SJCRH30 (cell line): ENCODE measurements at regions not wholly inside any gene's neighbourhood (a gene's known extent, or its start where the extent isn't known, plus 50 kb on each side); places are given as distances from the start of the nearest gene placed in this dataset.
"Not testable (repeated sequence)": the region's sequence is repeated elsewhere in the genome, so short reads cannot be mapped to it uniquely, and the experiment has no call there.

ENCODE experiments used
- DNase-seq, 2 experiments: peaks; one replicate each; pipeline ENCODE4 v3.0.0-alpha.2; 2015 to 2020
- H3K27ac ChIP-seq: fragments of 250-450 bp; sonication (Bioruptor Pico); 2 replicates; pipeline ENCODE4 v1.5.1; 2020; ENCODE audit warnings: mild to moderate bottlenecking, moderate library complexity
- H3K27me3 ChIP-seq: fragments of 250-450 bp; sonication (Bioruptor Pico); 2 replicates; pipeline ENCODE4 v1.5.1; 2020; ENCODE audit warnings: mild to moderate bottlenecking, moderate library complexity
- H3K36me3 ChIP-seq: fragments of 250-450 bp; sonication (Bioruptor Pico); 2 replicates; pipeline ENCODE4 v1.5.1; 2020; ENCODE audit warnings: mild to moderate bottlenecking, moderate library complexity
- H3K4me1 ChIP-seq: fragments of 250-450 bp; sonication (Bioruptor Pico); 2 replicates; pipeline ENCODE4 v1.5.1; 2020; ENCODE audit warnings: mild to moderate bottlenecking, moderate library complexity
- H3K4me3 ChIP-seq: fragments of 250-450 bp; sonication (Bioruptor Pico); 2 replicates; pipeline ENCODE4 v1.5.1; 2020; ENCODE audit warnings: mild to moderate bottlenecking, moderate library complexity
- H3K9me3 ChIP-seq: fragments of 250-450 bp; sonication (Bioruptor Pico); replicated peaks from 2 replicates; pipeline ENCODE4 v1.5.1; 2020; ENCODE audit warnings: mild to moderate bottlenecking, moderate library complexity

GRCh38 chr6:126701676-126702560 lies 362.0 kb downstream of the CENPW start:
- no peaks in the 10 kb centered on the region; the same call in 1 of the 2 replicates for H3K36me3 ChIP-seq
- H3K4me3 ChIP-seq = no peak overlapping the region
- no peak for DNase-seq
- H3K27ac ChIP-seq = no peak overlapping the region
- H3K27me3 ChIP-seq = 0 out of 2 replicates have a peak, but pooled peaks cover 3% of the 10 kb centered on the region
- no peaks in the 10 kb centered on the region for H3K9me3 ChIP-seq
- H3K4me1 ChIP-seq = no peaks in the 10 kb centered on the region

GRCh38 chr6:126716032-126716431 lies 376.1 kb downstream of the CENPW start:
- no peaks in the 10 kb centered on the region for H3K36me3 ChIP-seq
- H3K9me3 ChIP-seq = no peaks in the 10 kb centered on the region
- no peak overlapping the region for H3K4me3 ChIP-seq
- no peak for DNase-seq
- H3K27me3 ChIP-seq = no peaks in the 10 kb centered on the region
- no peaks in the 10 kb centered on the region for H3K4me1 ChIP-seq
- H3K27ac ChIP-seq = no peak overlapping the region

GRCh38 chr6:126716826-126717509 lies 377.1 kb downstream of the CENPW start:
- no peak for DNase-seq
- Histone ChIP-seq H3K4me3 (no peak overlapping the region), H3K4me1 (no peaks in the 10 kb centered on the region), H3K27ac (no peak overlapping the region), H3K27me3 (no peaks in the 10 kb centered on the region), H3K36me3 (no peaks in the 10 kb centered on the region), H3K9me3 (no peaks in the 10 kb centered on the region)

GRCh38 chr6:126718600-126719327 lies 378.8 kb downstream of the CENPW start:
- Histone ChIP-seq H3K4me1 (no peaks in the 10 kb centered on the region), H3K9me3 (no peaks in the 10 kb centered on the region), H3K27me3 (no peaks in the 10 kb centered on the region), H3K27ac (no peak overlapping the region), H3K36me3 (no peaks in the 10 kb centered on the region), H3K4me3 (no peak overlapping the region)
- DNase-seq = no peak

- DNase-seq = no peak
- Histone ChIP-seq H3K4me3 (no peak overlapping the region), H3K4me1 (no peaks in the 10 kb centered on the region), H3K27ac (no peak overlapping the region), H3K27me3 (no peaks in the 10 kb centered on the region), H3K9me3 (no peaks in the 10 kb centered on the region), H3K36me3 (no peaks in the 10 kb centered on the region)
These were observed 380.4 kb downstream of the CENPW start for GRCh38 chr6:126720304-126720703.

- Histone ChIP-seq H3K9me3 (no peaks in the 10 kb centered on the region), H3K27me3 (no peaks in the 10 kb centered on the region), H3K4me1 (no peaks in the 10 kb centered on the region), H3K4me3 (no peak overlapping the region), H3K27ac (no peak overlapping the region), H3K36me3 (no peaks in the 10 kb centered on the region)
- no peak for DNase-seq
These were observed 381.8 kb downstream of the CENPW start for GRCh38 chr6:126721581-126722160.

GRCh38 chr6:126722411-126722810 lies 382.5 kb downstream of the CENPW start:
- H3K4me3 ChIP-seq = no peak overlapping the region
- H3K27me3 ChIP-seq = no peaks in the 10 kb centered on the region
- no peaks in the 10 kb centered on the region for H3K36me3 ChIP-seq
- no peak overlapping the region for H3K27ac ChIP-seq
- no peaks in the 10 kb centered on the region for H3K4me1 ChIP-seq
- no peaks in the 10 kb centered on the region for H3K9me3 ChIP-seq
- no peak for DNase-seq

GRCh38 chr6:126723541-126724170 lies 383.7 kb downstream of the CENPW start:
- Histone ChIP-seq H3K36me3 (no peaks in the 10 kb centered on the region), H3K27me3 (no peaks in the 10 kb centered on the region), H3K4me3 (no peak overlapping the region), H3K4me1 (no peaks in the 10 kb centered on the region), H3K27ac (no peak overlapping the region), H3K9me3 (no peaks in the 10 kb centered on the region)
- DNase-seq = no peak

GRCh38 chr6:126724821-126725220 lies 384.9 kb downstream of the CENPW start:
- Histone ChIP-seq H3K27me3 (no peaks in the 10 kb centered on the region), H3K9me3 (no peaks in the 10 kb centered on the region), H3K27ac (no peak overlapping the region), H3K36me3 (no peaks in the 10 kb centered on the region), H3K4me3 (no peak overlapping the region), H3K4me1 (no peaks in the 10 kb centered on the region)
- DNase-seq = no peak

GRCh38 chr6:126726454-126726853 lies 386.5 kb downstream of the CENPW start:
- not testable (repeated sequence) for DNase-seq, H3K27me3 ChIP-seq, H3K36me3 ChIP-seq, H3K27ac ChIP-seq, H3K9me3 ChIP-seq, H3K4me3 ChIP-seq, H3K4me1 ChIP-seq

- Histone ChIP-seq H3K4me1 (no peaks in the 10 kb centered on the region), H3K27me3 (no peaks in the 10 kb centered on the region), H3K9me3 (no peaks in the 10 kb centered on the region), H3K4me3 (no peak overlapping the region), H3K27ac (no peak overlapping the region), H3K36me3 (no peaks in the 10 kb centered on the region)
- DNase-seq = no peak
These were observed 380.3 kb upstream of the RSPO3 start for GRCh38 chr6:126738146-126738545.

- Histone ChIP-seq H3K36me3 (no peaks in the 10 kb centered on the region), H3K27ac (no peak overlapping the region), H3K4me1 (no peaks in the 10 kb centered on the region), H3K4me3 (no peak overlapping the region), H3K27me3 (no peaks in the 10 kb centered on the region), H3K9me3 (no peaks in the 10 kb centered on the region)
- DNase-seq = no peak
These were observed 379.8 kb upstream of the RSPO3 start for GRCh38 chr6:126738641-126739040.

- DNase-seq = no peak
- H3K27ac ChIP-seq = no peak overlapping the region
- no peak overlapping the region for H3K4me3 ChIP-seq
- no peaks in the 10 kb centered on the region for H3K9me3 ChIP-seq
- H3K36me3 ChIP-seq = no peaks in the 10 kb centered on the region
- no peaks in the 10 kb centered on the region for H3K4me1 ChIP-seq
- no peaks in the 10 kb centered on the region for H3K27me3 ChIP-seq
These were observed 375.4 kb upstream of the RSPO3 start for GRCh38 chr6:126743076-126743475.

- no peak for DNase-seq
- H3K9me3 ChIP-seq = no peaks in the 10 kb centered on the region
- H3K4me3 ChIP-seq = no peak overlapping the region
- no peak overlapping the region for H3K27ac ChIP-seq
- no peaks in the 10 kb centered on the region for H3K4me1 ChIP-seq
- no peaks in the 10 kb centered on the region for H3K36me3 ChIP-seq
- H3K27me3 ChIP-seq = no peaks in the 10 kb centered on the region
These were observed 370.5 kb upstream of the RSPO3 start for GRCh38 chr6:126747728-126748540.
